ENCODE measurements at regions not wholly inside any gene's neighbourhood (a gene's known extent, or its start where the extent isn't known, plus 50 kb on each side); places are given as distances from the start of the nearest gene placed in this dataset.
"Not testable (repeated sequence)": the region's sequence is repeated elsewhere in the genome, so short reads cannot be mapped to it uniquely, and the experiment has no call there.

- no peak for ATAC-seq
- Histone ChIP-seq H3K36me3 (ENCODE audit: control insufficient read depth, insufficient read depth, low read length) (no peaks in the 10 kb centered on the region), H3K4me3 (ENCODE audit: low read length) (no peak overlapping the region), H3K4me1 (ENCODE audit: control insufficient read depth, insufficient read depth, low read length) (peaks cover 25% of the 10 kb centered on the region), H3K27ac (ENCODE audit: low read length) (no peak overlapping the region), H3K9me3 (ENCODE audit: control insufficient read depth, insufficient read depth, low read length) (peaks cover 21% of the 10 kb centered on the region), H3K27me3 (ENCODE audit: control insufficient read depth, insufficient read depth, low read length) (no peaks in the 10 kb centered on the region)
- DNase-seq: no peak
- Mint-ChIP-seq H3K27ac (no peak overlapping the region), H3K27me3 (ENCODE audit: low read depth in 2 of 2) (no peaks in the 10 kb centered on the region), H3K4me1 (peaks cover 34 to 38% of the 10 kb centered on the region in 2 donors), H3K9me3 (peaks cover 4 to 7% of the 10 kb centered on the region in 2 donors), H3K36me3 (peaks cover 8% of the 10 kb centered on the region), H3K4me3 (no peak overlapping the region)
- no peak for TF ChIP-seq CTCF (IDR thresholded peaks at IDR 0.05)
- 94% methylated on average over 2 of the region's 2 CpGs for WGBS (ENCODE audit: insufficient coverage)
- intact Hi-C loops (cut with micrococcal nuclease): no loop called here
Measured at GRCh38 chr12:92395322-92395721, 249.7 kb upstream of the BTG1 start.

GRCh38 chr12:92394895-92395294 is 249.2 kb upstream of the BTG1 start:
- no peak overlapping the region for H3K27ac Mint-ChIP-seq
- ATAC-seq (no peak), DNase-seq (peak in 1 of 2 donors; percentile 42)
- 61% methylated on average over 1 of the region's 1 CpG for WGBS (ENCODE audit: insufficient coverage)
- Histone ChIP-seq H3K27ac (ENCODE audit: low read length) (no peak overlapping the region), H3K27me3 (ENCODE audit: control insufficient read depth, insufficient read depth, low read length) (no peaks in the 10 kb centered on the region), H3K36me3 (ENCODE audit: control insufficient read depth, insufficient read depth, low read length) (no peaks in the 10 kb centered on the region), H3K9me3 (ENCODE audit: control insufficient read depth, insufficient read depth, low read length) (peaks cover 21% of the 10 kb centered on the region), H3K4me3 (ENCODE audit: low read length) (no peak overlapping the region), H3K4me1 (ENCODE audit: control insufficient read depth, insufficient read depth, low read length) (peaks cover 21% of the 10 kb centered on the region)
- H3K4me1 Mint-ChIP-seq: peaks cover 30 to 34% of the 10 kb centered on the region in 2 donors
- intact Hi-C loops (cut with micrococcal nuclease): no loop called here
- peaks cover 8% of the 10 kb centered on the region for H3K36me3 Mint-ChIP-seq
- H3K27me3 Mint-ChIP-seq (ENCODE audit: low read depth in 2 of 2): no peaks in the 10 kb centered on the region
- no peak overlapping the region for H3K4me3 Mint-ChIP-seq
- no peak for TF ChIP-seq CTCF (IDR thresholded peaks at IDR 0.05)
- H3K9me3 Mint-ChIP-seq: peaks cover 4 to 7% of the 10 kb centered on the region in 2 donors

- 94% methylated on average over 7 of the region's 7 CpGs for WGBS (ENCODE audit: insufficient coverage)
- Histone ChIP-seq H3K4me1 (ENCODE audit: control insufficient read depth, insufficient read depth, low read length) (peaks cover 11% of the 10 kb centered on the region), H3K27me3 (ENCODE audit: control insufficient read depth, insufficient read depth, low read length) (no peaks in the 10 kb centered on the region), H3K4me3 (ENCODE audit: low read length) (no peak overlapping the region), H3K36me3 (ENCODE audit: control insufficient read depth, insufficient read depth, low read length) (no peaks in the 10 kb centered on the region), H3K9me3 (ENCODE audit: control insufficient read depth, insufficient read depth, low read length) (peaks cover 21% of the 10 kb centered on the region), H3K27ac (ENCODE audit: low read length) (no peak overlapping the region)
- Mint-ChIP-seq H3K4me3 (no peak overlapping the region), H3K27ac (no peak overlapping the region), H3K9me3 (peaks cover 4 to 7% of the 10 kb centered on the region in 2 donors), H3K27me3 (ENCODE audit: low read depth in 2 of 2) (no peaks in the 10 kb centered on the region), H3K36me3 (peaks cover 8% of the 10 kb centered on the region), H3K4me1 (peaks cover 16 to 20% of the 10 kb centered on the region in 2 donors)
- no peak for TF ChIP-seq CTCF (IDR thresholded peaks at IDR 0.05)
- DNase-seq: peak in 1 of 2 donors; percentile 47
- intact Hi-C loops (cut with micrococcal nuclease): no loop called here
- no peak for ATAC-seq
Measured at GRCh38 chr12:92393504-92393903, 247.9 kb upstream of the BTG1 start.

GRCh38 chr12:92391726-92392125 is 246.1 kb upstream of the BTG1 start:
- H3K36me3 ChIP-seq (ENCODE audit: control insufficient read depth, insufficient read depth, low read length); H3K4me1 ChIP-seq (ENCODE audit: control insufficient read depth, insufficient read depth, low read length); H3K4me3 ChIP-seq (ENCODE audit: low read length); H3K27ac ChIP-seq (ENCODE audit: low read length); H3K9me3 Mint-ChIP-seq; ATAC-seq; H3K36me3 Mint-ChIP-seq; H3K27ac Mint-ChIP-seq; H3K4me3 Mint-ChIP-seq; intact Hi-C loops (cut with micrococcal nuclease); H3K27me3 ChIP-seq (ENCODE audit: control insufficient read depth, insufficient read depth, low read length); H3K27me3 Mint-ChIP-seq (ENCODE audit: low read depth in 2 of 2); H3K4me1 Mint-ChIP-seq: not testable (repeated sequence)
- H3K9me3 ChIP-seq (ENCODE audit: control insufficient read depth, insufficient read depth, low read length): peaks cover 21% of the 10 kb centered on the region
- DNase-seq: peak in 1 of 2 donors; percentile 39
- WGBS (ENCODE audit: insufficient coverage): no CpG with 5 or more reads among the region's 1 CpG

Measured in natural killer cell (primary cell).